ENCODE measurements at regions not wholly inside any gene's neighbourhood (a gene's known extent, or its start where the extent isn't known, plus 50 kb on each side); places are given as distances from the start of the nearest gene placed in this dataset.

GRCh38 chr7:84546403-84546802 lies 351.8 kb upstream of the SEMA3A start:
- no peak for DNase-seq (ENCODE audit: low spot score)
- TF ChIP-seq CTCF (IDR thresholded peaks at IDR 0.05) = no peak
- no peak overlapping the region for H3K27ac ChIP-seq

GRCh38 chr7:84538268-84538667 lies 343.7 kb upstream of the SEMA3A start:
- no peak for TF ChIP-seq CTCF (IDR thresholded peaks at IDR 0.05)
- Histone ChIP-seq H3K27ac (no peak overlapping the region), H3K4me3 (no peak overlapping the region)
- no peak for DNase-seq (ENCODE audit: low spot score)

More at GRCh38 chr7:84546403-84546802, 351.8 kb upstream of the SEMA3A start:
- no peak overlapping the region for H3K4me3 ChIP-seq

- no peak for TF ChIP-seq CTCF (IDR thresholded peaks at IDR 0.05)
Measured at GRCh38 chr7:84536271-84536870, 341.8 kb upstream of the SEMA3A start.

GRCh38 chr7:84535580-84536270 lies 341.1 kb upstream of the SEMA3A start:
- DNase-seq (ENCODE audit: low spot score) = no peak
- Histone ChIP-seq H3K4me3 (no peak overlapping the region), H3K27ac (no peak overlapping the region)
- no peak for TF ChIP-seq CTCF (IDR thresholded peaks at IDR 0.05)

More at GRCh38 chr7:84536271-84536870, 341.8 kb upstream of the SEMA3A start:
- no peak for DNase-seq (ENCODE audit: low spot score)
- Histone ChIP-seq H3K27ac (no peak overlapping the region), H3K4me3 (no peak overlapping the region)

- no peak overlapping the region for H3K27ac ChIP-seq
- TF ChIP-seq CTCF (IDR thresholded peaks at IDR 0.05) = no peak
- no peak for DNase-seq (ENCODE audit: low spot score)
- no peak overlapping the region for H3K4me3 ChIP-seq
Measured at GRCh38 chr7:84533182-84533581, 338.6 kb upstream of the SEMA3A start.

- Histone ChIP-seq H3K27ac (no peak overlapping the region), H3K4me3 (no peak overlapping the region)
- no peak for DNase-seq (ENCODE audit: low spot score)
- no peak for TF ChIP-seq CTCF (IDR thresholded peaks at IDR 0.05)
Measured at GRCh38 chr7:84532196-84532595, 337.6 kb upstream of the SEMA3A start.
